ENCODE measurements at regions not wholly inside any gene's neighbourhood (a gene's known extent, or its start where the extent isn't known, plus 50 kb on each side); places are given as distances from the start of the nearest gene placed in this dataset.

- ChIA-PET CTCF (interaction anchor here (0.5 to 0.7 kb wide), 3 partner anchors 124 to 345 kb away, joined by 3 to 4 read pairs (median 3); no protein-coding TSS in a partner anchor), POLR2A (no interaction called here)
- no peak for TF ChIP-seq CTCF (IDR thresholded peaks at IDR 0.05; ENCODE audit: unreplicated experiment)
- no peak for DNase-seq (ENCODE audit: unreplicated experiment)
- intact Hi-C loops (cut with micrococcal nuclease) = no loop called here
- Mint-ChIP-seq H3K4me1 (ENCODE audit: insufficient read depth, unreplicated experiment) (no peaks in the 10 kb centered on the region), H3K36me3 (ENCODE audit: insufficient read depth, unreplicated experiment) (no peaks in the 10 kb centered on the region), H3K27me3 (ENCODE audit: insufficient read depth, unreplicated experiment) (peaks cover 65% of the 10 kb centered on the region), H3K4me3 (ENCODE audit: unreplicated experiment) (no peak overlapping the region), H3K27ac (ENCODE audit: low read depth, unreplicated experiment) (no peak overlapping the region), H3K9me3 (ENCODE audit: unreplicated experiment) (no peaks in the 10 kb centered on the region)
- BruUV-seq (replicated peaks) = no TSS peak
Measured at GRCh38 chr14:58765843-58766242, 128.1 kb downstream of the DACT1 start.

- peaks cover 53% of the 10 kb centered on the region for H3K27me3 Mint-ChIP-seq (ENCODE audit: insufficient read depth, unreplicated experiment)
- POLR2A ChIA-PET = interaction anchor here (1.1 kb wide), 1 partner anchor 37 kb away, joined by 3 read pairs; no protein-coding TSS in a partner anchor
- H3K36me3 Mint-ChIP-seq (ENCODE audit: insufficient read depth, unreplicated experiment) = no peaks in the 10 kb centered on the region
- no peak overlapping the region for H3K4me3 Mint-ChIP-seq (ENCODE audit: unreplicated experiment)
- DNase-seq (ENCODE audit: unreplicated experiment) = no peak
- intact Hi-C loops (cut with micrococcal nuclease) = no loop called here
- CTCF ChIA-PET = no interaction called here
- H3K4me1 Mint-ChIP-seq (ENCODE audit: insufficient read depth, unreplicated experiment) = no peaks in the 10 kb centered on the region
- TF ChIP-seq CTCF (IDR thresholded peaks at IDR 0.05; ENCODE audit: unreplicated experiment) = no peak
- H3K9me3 Mint-ChIP-seq (ENCODE audit: unreplicated experiment) = no peaks in the 10 kb centered on the region
- no peak overlapping the region for H3K27ac Mint-ChIP-seq (ENCODE audit: low read depth, unreplicated experiment)
- no TSS peak for BruUV-seq (replicated peaks)
Measured at GRCh38 chr14:58769011-58769643, 131.4 kb downstream of the DACT1 start.

GRCh38 chr14:58769771-58770170 is 132.0 kb downstream of the DACT1 start:
- no peaks in the 10 kb centered on the region for H3K4me1 Mint-ChIP-seq (ENCODE audit: insufficient read depth, unreplicated experiment)
- no peak overlapping the region for H3K4me3 Mint-ChIP-seq (ENCODE audit: unreplicated experiment)
- no peaks in the 10 kb centered on the region for H3K36me3 Mint-ChIP-seq (ENCODE audit: insufficient read depth, unreplicated experiment)
- no peak for TF ChIP-seq CTCF (IDR thresholded peaks at IDR 0.05; ENCODE audit: unreplicated experiment)
- H3K9me3 Mint-ChIP-seq (ENCODE audit: unreplicated experiment) = no peaks in the 10 kb centered on the region
- no peak for DNase-seq (ENCODE audit: unreplicated experiment)
- intact Hi-C loops (cut with micrococcal nuclease) = no loop called here
- POLR2A ChIA-PET = no interaction called here
- no TSS peak for BruUV-seq (replicated peaks)
- H3K27me3 Mint-ChIP-seq (ENCODE audit: insufficient read depth, unreplicated experiment) = peaks cover 53% of the 10 kb centered on the region
- H3K27ac Mint-ChIP-seq (ENCODE audit: low read depth, unreplicated experiment) = no peak overlapping the region
- CTCF ChIA-PET = no interaction called here

DNA sequence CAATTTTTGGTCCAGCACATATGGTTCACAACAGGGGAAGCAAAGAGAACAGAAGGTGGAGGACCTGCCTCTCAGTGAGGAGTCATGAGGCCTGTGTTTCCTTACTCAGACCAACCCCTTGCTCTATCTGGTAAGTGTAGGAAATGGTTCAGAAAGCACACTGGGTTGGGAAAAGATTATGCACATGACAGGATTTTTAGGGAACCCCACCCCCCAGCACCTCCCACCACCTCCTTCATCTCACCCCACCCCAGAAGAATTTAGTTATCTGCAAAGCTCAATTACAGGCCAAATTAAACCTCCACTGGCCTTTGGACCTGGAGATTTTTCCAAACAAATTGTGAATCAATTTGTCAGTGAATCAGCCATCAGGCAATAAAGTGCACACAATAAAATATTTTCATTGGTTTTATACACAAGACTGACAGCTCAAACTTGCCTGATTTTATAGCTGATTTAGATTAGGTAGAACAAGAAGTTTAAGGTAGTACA is 132.8 kb downstream of the DACT1 start:
- Mint-ChIP-seq H3K27ac (ENCODE audit: low read depth, unreplicated experiment) (no peak overlapping the region), H3K36me3 (ENCODE audit: insufficient read depth, unreplicated experiment) (no peaks in the 10 kb centered on the region), H3K27me3 (ENCODE audit: insufficient read depth, unreplicated experiment) (peaks cover 53% of the 10 kb centered on the region), H3K4me1 (ENCODE audit: insufficient read depth, unreplicated experiment) (no peaks in the 10 kb centered on the region), H3K4me3 (ENCODE audit: unreplicated experiment) (no peak overlapping the region), H3K9me3 (ENCODE audit: unreplicated experiment) (no peaks in the 10 kb centered on the region)
- no peak for TF ChIP-seq CTCF (IDR thresholded peaks at IDR 0.05; ENCODE audit: unreplicated experiment)
- CTCF ChIA-PET = no interaction called here
- intact Hi-C loops (cut with micrococcal nuclease) = no loop called here
- POLR2A ChIA-PET = no interaction called here
- DNase-seq (ENCODE audit: unreplicated experiment) = no peak
- BruUV-seq (replicated peaks) = no TSS peak

All from MCF 10A (cell line).